ENCODE measurements at regions not wholly inside any gene's neighbourhood (a gene's known extent, or its start where the extent isn't known, plus 50 kb on each side); places are given as distances from the start of the nearest gene placed in this dataset.

- TF ChIP-seq EZH2 (optimal IDR thresholded peaks at IDR 0.05; ENCODE audit: low read depth, low read length) (no peak), CTCF (IDR thresholded peaks at IDR 0.05; ENCODE audit: low read length) (no peak), EZH2phosphoT487 (IDR thresholded peaks at IDR 0.05; ENCODE audit: low read length) (no peak)
Observed at GRCh38 chr5:61738446-61738845, 406.4 kb downstream of the ZSWIM6 start.
